Liver (tissue), 8 donors: ENCODE measurements at regions not wholly inside any gene's neighbourhood (a gene's known extent, or its start where the extent isn't known, plus 50 kb on each side); places are given as distances from the start of the nearest gene placed in this dataset.

Experiments
- DNase-seq: peaks from one replicate; pipeline ENCODE4 v3.0.0-alpha.2; 2017; ENCODE audit warnings: low spot score
- H3K27ac ChIP-seq, 2 donors: one replicate each; pipeline ENCODE4 v1.7.0; 2013; ENCODE audit warnings: inconsistent platforms in 2 of 2, low read length in 2 of 2, control low read depth in 1 of 2, low read depth in 1 of 2, mild to moderate bottlenecking in 1 of 2
- H3K27me3 ChIP-seq, 4 donors: one replicate each; pipeline versions ENCODE4 v1.6.1 to v1.7.0; 2013; ENCODE audit warnings: low read length in 3 of 4, inconsistent platforms in 1 of 4, mild to moderate bottlenecking in 1 of 4, moderate library complexity in 1 of 4; ENCODE audit not compliant: control insufficient read depth in 4 of 4, insufficient read depth in 4 of 4
- H3K36me3 ChIP-seq, 4 donors: one replicate each; pipeline versions ENCODE4 v1.6.1 to v1.7.0; 2013; ENCODE audit warnings: low read length in 3 of 4, mild to moderate bottlenecking in 3 of 4, low read depth in 1 of 4, moderate library complexity in 1 of 4; ENCODE audit not compliant: control insufficient read depth in 4 of 4, insufficient read depth in 3 of 4
- H3K4me1 ChIP-seq, 4 donors: one replicate each; pipeline versions ENCODE4 v1.6.1 to v1.7.0; 2013; ENCODE audit warnings: low read length in 3 of 4, mild to moderate bottlenecking in 3 of 4, moderate library complexity in 1 of 4; ENCODE audit not compliant: control insufficient read depth in 4 of 4, insufficient read depth in 4 of 4
- H3K4me3 ChIP-seq, 3 donors: one replicate each; pipeline versions ENCODE4 v1.6.1 to v1.7.0; 2013; ENCODE audit warnings: low read length in 3 of 3, control low read depth in 1 of 3, low read depth in 1 of 3, mild to moderate bottlenecking in 1 of 3
- H3K9ac ChIP-seq, 2 donors: one replicate each; pipeline ENCODE4 v1.7.0; 2013; ENCODE audit warnings: low read length in 2 of 2, mild to moderate bottlenecking in 2 of 2, moderate library complexity in 2 of 2, control low read depth in 1 of 2, low read depth in 1 of 2
- H3K9me3 ChIP-seq, 4 donors: one replicate each; pipeline versions ENCODE4 v1.6.1 to v1.7.0; 2013; ENCODE audit warnings: low read length in 3 of 4; ENCODE audit not compliant: control insufficient read depth in 4 of 4
- ATF3 ChIP-seq: IDR thresholded peaks from 2 replicates; pipeline ENCODE4 v1.6.1; 2016; ENCODE audit warnings: antibody characterized with exemption
- EGR1 ChIP-seq, 2 donors: IDR thresholded peaks; 2 replicates each; pipeline ENCODE4 v1.6.1; 2016 to 2018; ENCODE audit warnings: antibody characterized with exemption in 2 of 2, low read depth in 2 of 2
- FOXA1 ChIP-seq: IDR thresholded peaks from 2 replicates; pipeline ENCODE4 v1.6.1; 2016; ENCODE audit warnings: antibody characterized with exemption
- FOXA2 ChIP-seq: IDR thresholded peaks from 2 replicates; pipeline ENCODE4 v1.6.1; 2016; ENCODE audit warnings: antibody characterized with exemption
- GABPA ChIP-seq, 2 donors: IDR thresholded peaks in 1 of 2; conservative IDR thresholded peaks in 1 of 2; 2 replicates each; pipeline ENCODE4 v1.6.1; 2016; ENCODE audit warnings: antibody characterized with exemption in 2 of 2, mild to moderate bottlenecking in 1 of 2, moderate library complexity in 1 of 2
- HNF4A ChIP-seq, 2 donors: conservative IDR thresholded peaks; 2 replicates each; pipeline ENCODE4 v1.6.1; 2016; ENCODE audit warnings: antibody characterized with exemption in 2 of 2, mild to moderate bottlenecking in 2 of 2
- HNF4G ChIP-seq: IDR thresholded peaks from 2 replicates; pipeline ENCODE4 v1.6.1; 2016; ENCODE audit warnings: antibody characterized with exemption
- JUND ChIP-seq, 2 donors: IDR thresholded peaks; 2 replicates each; pipeline ENCODE4 v1.6.1; 2016; ENCODE audit warnings: antibody characterized with exemption in 2 of 2
- NR2F2 ChIP-seq: IDR thresholded peaks from 2 replicates; pipeline ENCODE4 v1.6.1; 2016; ENCODE audit warnings: antibody characterized with exemption
- RAD21 ChIP-seq, 2 donors: IDR thresholded peaks; 2 replicates each; pipeline ENCODE4 v1.6.1; 2016; ENCODE audit warnings: antibody characterized with exemption in 2 of 2, mild to moderate bottlenecking in 2 of 2
- RXRA ChIP-seq, 2 donors: IDR thresholded peaks; 2 replicates each; pipeline ENCODE4 v1.6.1; 2017 to 2018; ENCODE audit warnings: antibody characterized with exemption in 2 of 2, mild to moderate bottlenecking in 1 of 2
- SP1 ChIP-seq: IDR thresholded peaks from 2 replicates; pipeline ENCODE4 v1.6.1; 2018; ENCODE audit warnings: antibody characterized with exemption, mild to moderate bottlenecking
- TAF1 ChIP-seq: conservative IDR thresholded peaks from 2 replicates; pipeline ENCODE4 v1.6.1; 2016; ENCODE audit warnings: antibody characterized with exemption, mild to moderate bottlenecking
- YY1 ChIP-seq: IDR thresholded peaks from 2 replicates; pipeline ENCODE4 v1.6.1; 2016; ENCODE audit warnings: antibody characterized with exemption, mild to moderate bottlenecking
- ZBTB33 ChIP-seq: IDR thresholded peaks from 2 replicates; pipeline ENCODE4 v1.6.1; 2016; ENCODE audit warnings: antibody characterized with exemption
- WGBS: extraction: QIAGEN DNeasy Blood & Tissue Kit; methylation state at CpG from one replicate; pipeline ENCODE4 v1.1.7; 2013; 5-methylcytosine and 5-hydroxymethylcytosine counted together
- TF ChIP-seq, protein P1 (sequence below): IDR thresholded peaks from 2 replicates; pipeline ENCODE4 v1.6.1; 2016; ENCODE audit warnings: antibody characterized with exemption
- TF ChIP-seq, protein P2 (sequence below): fragments of 150-350 bp; IDR thresholded peaks from 2 replicates; pipeline ENCODE4 v1.5.1; 2017; ENCODE audit warnings: improper control_type of control experiment, low read depth, low read length; ENCODE audit not compliant: missing input control
- TF ChIP-seq, protein P3 (sequence below): IDR thresholded peaks from 2 replicates; pipeline ENCODE4 v1.6.1; 2016; ENCODE audit warnings: antibody characterized with exemption, mild to moderate bottlenecking
- donor health status: healthy.
- donor health status: healthy.
- donor health status: healthy.
- donor health status: healthy.
- donor health status: healthy.

- DNase-seq = no peak
- no peaks in the 10 kb centered on the region for H3K9me3 ChIP-seq
- no peak overlapping the region for H3K9ac ChIP-seq
- WGBS = 77% methylated on average over 4 of the region's 4 CpGs
- H3K4me3 ChIP-seq = no peak overlapping the region
- TF ChIP-seq FOXA1 (no peak), RAD21 (IDR thresholded peaks at IDR 0.05) (no peak), GABPA (IDR thresholded peaks at IDR 0.05 in 1 of 2, conservative IDR thresholded peaks at IDR 0.05 in 1 of 2) (no peak), NR2F2 (no peak), HNF4A (conservative IDR thresholded peaks at IDR 0.05) (no peak), TAF1 (no peak), RXRA (IDR thresholded peaks at IDR 0.05) (no peak), FOXA2 (no peak), YY1 (no peak), ZBTB33 (no peak)
- TF ChIP-seq, protein P1, sequence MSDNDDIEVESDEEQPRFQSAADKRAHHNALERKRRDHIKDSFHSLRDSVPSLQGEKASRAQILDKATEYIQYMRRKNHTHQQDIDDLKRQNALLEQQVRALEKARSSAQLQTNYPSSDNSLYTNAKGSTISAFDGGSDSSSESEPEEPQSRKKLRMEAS = no peak
- TF ChIP-seq, protein P2, sequence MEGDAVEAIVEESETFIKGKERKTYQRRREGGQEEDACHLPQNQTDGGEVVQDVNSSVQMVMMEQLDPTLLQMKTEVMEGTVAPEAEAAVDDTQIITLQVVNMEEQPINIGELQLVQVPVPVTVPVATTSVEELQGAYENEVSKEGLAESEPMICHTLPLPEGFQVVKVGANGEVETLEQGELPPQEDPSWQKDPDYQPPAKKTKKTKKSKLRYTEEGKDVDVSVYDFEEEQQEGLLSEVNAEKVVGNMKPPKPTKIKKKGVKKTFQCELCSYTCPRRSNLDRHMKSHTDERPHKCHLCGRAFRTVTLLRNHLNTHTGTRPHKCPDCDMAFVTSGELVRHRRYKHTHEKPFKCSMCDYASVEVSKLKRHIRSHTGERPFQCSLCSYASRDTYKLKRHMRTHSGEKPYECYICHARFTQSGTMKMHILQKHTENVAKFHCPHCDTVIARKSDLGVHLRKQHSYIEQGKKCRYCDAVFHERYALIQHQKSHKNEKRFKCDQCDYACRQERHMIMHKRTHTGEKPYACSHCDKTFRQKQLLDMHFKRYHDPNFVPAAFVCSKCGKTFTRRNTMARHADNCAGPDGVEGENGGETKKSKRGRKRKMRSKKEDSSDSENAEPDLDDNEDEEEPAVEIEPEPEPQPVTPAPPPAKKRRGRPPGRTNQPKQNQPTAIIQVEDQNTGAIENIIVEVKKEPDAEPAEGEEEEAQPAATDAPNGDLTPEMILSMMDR = no peak
- no peaks in the 10 kb centered on the region for H3K36me3 ChIP-seq
- H3K27ac ChIP-seq = no peak overlapping the region
- no peaks in the 10 kb centered on the region for H3K4me1 ChIP-seq
- H3K27me3 ChIP-seq = peaks cover 0 to 1% (median 0%) of the 10 kb centered on the region in 4 donors
Observed at GRCh38 chr13:84031120-84031519, 148.8 kb upstream of the SLITRK1 start.

DNA sequence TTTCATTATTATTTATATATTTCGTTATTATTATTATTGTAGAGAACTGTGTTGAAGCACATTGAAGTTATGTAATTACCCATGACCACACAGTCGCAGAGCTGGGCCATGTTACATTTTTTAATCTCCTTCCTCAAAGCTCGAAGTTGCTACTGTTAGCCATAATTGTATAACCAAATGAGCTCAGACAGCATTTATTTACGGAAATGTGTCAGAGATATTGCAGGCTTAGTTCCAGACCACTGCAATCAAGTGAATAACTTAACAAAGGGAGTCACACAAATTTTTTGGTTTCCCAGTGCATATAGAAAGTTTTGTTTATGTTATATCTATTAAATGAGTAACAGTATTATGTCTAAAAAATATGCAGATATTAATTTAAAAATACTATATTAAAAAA is 147.1 kb upstream of the SLITRK1 start:
- no peaks in the 10 kb centered on the region for H3K36me3 ChIP-seq
- WGBS = 60% methylated on average over 4 of the region's 4 CpGs

DNA sequence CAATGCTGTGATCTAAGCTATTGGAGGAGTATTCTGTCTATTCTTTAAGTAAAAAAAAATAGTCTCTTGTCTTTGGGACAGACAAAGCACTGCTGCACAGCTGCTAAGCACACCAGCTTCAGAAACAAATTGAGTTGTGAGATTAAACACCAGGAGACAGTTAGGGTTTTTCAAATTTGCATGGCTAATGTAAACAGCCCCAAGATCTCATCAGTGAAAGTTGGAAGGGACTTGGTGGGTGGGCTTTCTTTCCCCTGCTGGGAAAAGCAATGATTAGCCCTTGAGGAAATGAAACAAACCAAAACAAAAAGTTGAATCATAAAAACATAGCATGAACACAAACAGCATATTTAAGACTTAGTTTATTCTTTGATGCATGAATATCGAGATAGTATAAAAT is 143.6 kb upstream of the SLITRK1 start:
- 50% methylated on average over 1 of the region's 1 CpG for WGBS
- Histone ChIP-seq H3K36me3 (no peaks in the 10 kb centered on the region), H3K9me3 (no peaks in the 10 kb centered on the region), H3K27me3 (no peaks in the 10 kb centered on the region), H3K9ac (no peak overlapping the region), H3K4me3 (no peak overlapping the region), H3K27ac (no peak overlapping the region), H3K4me1 (no peaks in the 10 kb centered on the region)
- no peak for DNase-seq
- TF ChIP-seq EGR1 (IDR thresholded peaks at IDR 0.05; ENCODE audit: low read depth in 2 of 2) (no peak), HNF4A (conservative IDR thresholded peaks at IDR 0.05) (no peak), RAD21 (IDR thresholded peaks at IDR 0.05) (no peak), ATF3 (no peak), GABPA (IDR thresholded peaks at IDR 0.05 in 1 of 2, conservative IDR thresholded peaks at IDR 0.05 in 1 of 2) (no peak), RXRA (IDR thresholded peaks at IDR 0.05) (no peak), FOXA2 (no peak), JUND (IDR thresholded peaks at IDR 0.05) (no peak), HNF4G (no peak), SP1 (no peak), NR2F2 (no peak)
- TF ChIP-seq, protein P3, sequence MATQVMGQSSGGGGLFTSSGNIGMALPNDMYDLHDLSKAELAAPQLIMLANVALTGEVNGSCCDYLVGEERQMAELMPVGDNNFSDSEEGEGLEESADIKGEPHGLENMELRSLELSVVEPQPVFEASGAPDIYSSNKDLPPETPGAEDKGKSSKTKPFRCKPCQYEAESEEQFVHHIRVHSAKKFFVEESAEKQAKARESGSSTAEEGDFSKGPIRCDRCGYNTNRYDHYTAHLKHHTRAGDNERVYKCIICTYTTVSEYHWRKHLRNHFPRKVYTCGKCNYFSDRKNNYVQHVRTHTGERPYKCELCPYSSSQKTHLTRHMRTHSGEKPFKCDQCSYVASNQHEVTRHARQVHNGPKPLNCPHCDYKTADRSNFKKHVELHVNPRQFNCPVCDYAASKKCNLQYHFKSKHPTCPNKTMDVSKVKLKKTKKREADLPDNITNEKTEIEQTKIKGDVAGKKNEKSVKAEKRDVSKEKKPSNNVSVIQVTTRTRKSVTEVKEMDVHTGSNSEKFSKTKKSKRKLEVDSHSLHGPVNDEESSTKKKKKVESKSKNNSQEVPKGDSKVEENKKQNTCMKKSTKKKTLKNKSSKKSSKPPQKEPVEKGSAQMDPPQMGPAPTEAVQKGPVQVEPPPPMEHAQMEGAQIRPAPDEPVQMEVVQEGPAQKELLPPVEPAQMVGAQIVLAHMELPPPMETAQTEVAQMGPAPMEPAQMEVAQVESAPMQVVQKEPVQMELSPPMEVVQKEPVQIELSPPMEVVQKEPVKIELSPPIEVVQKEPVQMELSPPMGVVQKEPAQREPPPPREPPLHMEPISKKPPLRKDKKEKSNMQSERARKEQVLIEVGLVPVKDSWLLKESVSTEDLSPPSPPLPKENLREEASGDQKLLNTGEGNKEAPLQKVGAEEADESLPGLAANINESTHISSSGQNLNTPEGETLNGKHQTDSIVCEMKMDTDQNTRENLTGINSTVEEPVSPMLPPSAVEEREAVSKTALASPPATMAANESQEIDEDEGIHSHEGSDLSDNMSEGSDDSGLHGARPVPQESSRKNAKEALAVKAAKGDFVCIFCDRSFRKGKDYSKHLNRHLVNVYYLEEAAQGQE = no peak
- TF ChIP-seq, protein P2 = no peak
- TF ChIP-seq, protein P1 = no peak

More for the DNA sequence above, 147.1 kb upstream of the SLITRK1 start:
- DNase-seq = no peak
- Histone ChIP-seq H3K27ac (no peak overlapping the region), H3K9ac (no peak overlapping the region), H3K4me1 (no peaks in the 10 kb centered on the region), H3K4me3 (no peak overlapping the region), H3K9me3 (no peaks in the 10 kb centered on the region), H3K27me3 (no peaks in the 10 kb centered on the region)
- TF ChIP-seq JUND (IDR thresholded peaks at IDR 0.05) (no peak), FOXA2 (no peak)
